NCI-H1105 treated with DMSO at 0.1 percent for 48 hours (cell line): ENCODE measurements at regions not wholly inside any gene's neighbourhood (a gene's known extent, or its start where the extent isn't known, plus 50 kb on each side); places are given as distances from the start of the nearest gene placed in this dataset.

Source experiments
- DNase-seq: peaks from one replicate; lab custom pipeline; 2025; lab: John Stamatoyannopoulos, UW

- DNase-seq: no peak
These were observed 666.5 kb downstream of the DCDC2C start for GRCh38 chr2:4369826-4370419.

- no peak for DNase-seq
These were observed 667.2 kb downstream of the DCDC2C start for GRCh38 chr2:4370422-4371090.

- DNase-seq: peak; percentile 99
These were observed 677.7 kb downstream of the DCDC2C start for GRCh38 chr2:4381049-4381448.

- DNase-seq: no peak
These were observed 678.4 kb downstream of the DCDC2C start for GRCh38 chr2:4381773-4382172.

GRCh38 chr2:4391013-4391412 is 687.6 kb downstream of the DCDC2C start:
- DNase-seq: no peak

- DNase-seq: no peak
These were observed 701.0 kb downstream of the DCDC2C start for GRCh38 chr2:4404363-4404762.

DNA sequence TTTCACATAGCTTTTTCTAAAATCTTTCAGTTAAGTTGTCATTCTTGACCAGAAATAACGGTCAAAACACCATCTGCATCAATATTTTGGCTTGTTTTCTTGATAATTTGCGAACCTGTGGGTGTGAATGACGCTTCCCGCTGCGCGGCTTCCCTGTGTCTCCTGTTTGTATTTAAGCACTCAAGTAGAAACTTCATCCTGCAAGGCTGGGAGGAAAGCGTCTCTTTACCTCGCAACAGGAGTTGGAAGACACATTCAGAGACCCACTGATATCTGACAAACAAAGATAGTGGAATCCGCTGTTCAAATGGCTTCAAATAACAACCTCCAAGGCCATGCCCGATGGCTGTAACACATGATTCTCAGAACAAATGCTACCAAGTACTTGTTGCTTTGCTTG is 704.9 kb downstream of the DCDC2C start:
- DNase-seq: no peak

GRCh38 chr2:4412637-4413187 is 709.3 kb downstream of the DCDC2C start:
- DNase-seq: no peak

GRCh38 chr2:4415171-4415570 is 711.8 kb downstream of the DCDC2C start:
- DNase-seq: no peak

DNA sequence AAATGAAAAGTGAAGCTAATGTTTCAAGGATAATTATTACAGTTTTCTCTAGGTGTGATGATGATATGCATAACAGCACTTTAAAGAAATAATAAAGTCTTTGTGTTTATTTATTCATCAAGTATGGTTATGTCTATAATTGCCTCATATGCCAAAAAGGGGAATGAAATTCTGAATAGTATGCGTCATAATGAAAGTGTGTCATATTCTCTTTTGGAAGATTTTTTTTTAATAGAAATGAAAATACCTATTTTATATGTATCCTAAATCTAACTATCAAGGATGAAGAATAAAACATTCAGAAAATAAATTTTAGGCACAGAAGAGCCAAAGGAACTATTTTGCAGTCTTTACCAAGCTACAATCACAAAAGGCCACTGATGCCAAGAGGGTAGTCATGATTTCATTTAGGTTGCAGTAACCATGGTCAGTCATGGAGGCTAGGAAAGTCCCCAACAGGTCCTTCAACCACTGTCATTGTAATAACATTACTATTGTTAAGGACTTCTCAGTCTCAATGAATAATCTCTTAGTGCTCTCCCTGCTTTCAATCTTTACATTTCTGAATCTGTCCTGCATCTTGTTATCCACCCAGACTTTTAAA is 712.5 kb downstream of the DCDC2C start:
- no peak for DNase-seq

- DNase-seq: no peak
These were observed 713.1 kb downstream of the DCDC2C start for GRCh38 chr2:4416431-4416830.

GRCh38 chr2:4417771-4418170 is 714.4 kb downstream of the DCDC2C start:
- DNase-seq: no peak

DNA sequence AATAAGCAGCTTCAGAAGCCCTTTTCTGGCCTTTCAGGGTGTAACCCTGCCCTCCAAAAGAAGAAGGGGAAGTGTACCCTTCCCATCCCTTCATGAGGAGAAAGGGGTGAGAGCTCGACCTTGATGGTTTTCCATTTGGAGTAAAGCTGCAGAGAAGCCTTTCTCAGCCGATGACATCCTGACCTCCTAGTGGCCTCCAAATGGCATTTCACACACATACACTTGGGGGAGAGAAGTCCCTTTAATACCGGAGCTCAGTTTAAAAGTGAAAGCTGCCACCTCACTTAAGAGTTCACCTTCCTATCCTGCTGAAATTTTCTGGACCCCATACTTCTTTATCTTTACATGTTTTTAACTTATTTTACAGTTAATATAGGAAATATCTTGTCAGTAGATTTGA is 716.7 kb downstream of the DCDC2C start:
- no peak for DNase-seq

- DNase-seq: no peak
These were observed 720.8 kb downstream of the DCDC2C start for GRCh38 chr2:4424153-4424552.

- no peak for DNase-seq
These were observed 723.7 kb downstream of the DCDC2C start for GRCh38 chr2:4427083-4427482.

- no peak for DNase-seq
These were observed 742.4 kb downstream of the DCDC2C start for GRCh38 chr2:4445821-4446220.

GRCh38 chr2:4454907-4455306 is 751.5 kb downstream of the DCDC2C start:
- DNase-seq: no peak

- DNase-seq: no peak
These were observed 752.2 kb downstream of the DCDC2C start for GRCh38 chr2:4455486-4456155.

DNA sequence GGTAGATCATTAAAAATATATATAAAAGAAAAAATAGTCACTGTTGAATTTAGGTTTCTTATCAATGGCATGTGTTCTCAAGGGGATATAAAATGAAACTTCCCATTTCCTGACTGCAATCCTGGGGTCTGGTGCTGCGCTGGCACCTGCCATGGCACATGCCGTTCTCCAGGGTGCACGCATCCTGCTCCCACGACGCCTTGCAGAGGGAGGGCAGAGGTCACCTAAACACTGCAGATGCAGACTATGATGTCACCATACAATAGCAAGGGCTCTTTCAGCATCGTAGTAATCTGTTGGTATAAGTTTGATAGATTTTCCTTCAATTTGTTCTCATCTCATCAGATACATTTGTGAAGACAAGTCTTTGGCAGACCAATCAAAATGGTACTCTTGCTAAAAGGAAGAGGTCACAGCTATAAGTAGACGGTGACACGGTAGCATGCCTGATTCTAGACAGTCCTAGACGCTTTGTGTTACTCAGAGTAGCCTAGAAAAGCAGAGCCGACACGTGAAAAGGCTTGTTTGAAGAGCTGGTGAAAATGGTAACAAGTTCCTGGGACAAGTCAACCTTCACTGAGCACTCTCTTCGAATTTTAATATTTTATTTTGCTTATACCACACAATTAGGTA is 761.4 kb downstream of the DCDC2C start:
- DNase-seq: no peak

GRCh38 chr2:4465671-4466070 is 762.3 kb downstream of the DCDC2C start:
- DNase-seq: peak; percentile 51

DNA sequence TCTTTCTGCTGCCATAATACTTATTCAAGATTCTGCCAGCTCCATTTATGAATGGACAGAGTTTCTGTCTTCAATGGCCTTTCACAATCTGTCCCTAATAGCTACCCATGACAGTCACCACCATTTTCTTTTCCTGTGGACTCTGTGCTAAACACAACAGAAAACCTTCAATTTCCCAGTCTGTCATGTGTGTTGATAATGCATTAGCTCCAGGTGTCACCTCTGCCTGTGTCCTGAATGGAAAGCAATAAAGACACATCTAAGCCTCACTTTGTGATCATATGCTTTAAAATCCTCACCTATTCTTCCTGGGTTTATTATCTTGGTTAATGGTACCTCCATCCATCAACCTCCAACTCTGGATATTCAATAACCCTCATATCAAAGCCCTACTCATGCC is 772.2 kb downstream of the DCDC2C start:
- DNase-seq: no peak

GRCh38 chr2:4483050-4483449 is 779.7 kb downstream of the DCDC2C start:
- no peak for DNase-seq
